ENCODE measurements at regions not wholly inside any gene's neighbourhood (a gene's known extent, or its start where the extent isn't known, plus 50 kb on each side); places are given as distances from the start of the nearest gene placed in this dataset.

GRCh38 chr1:80064524-80064923 lies 1058.0 kb upstream of the ADGRL4 start:
- H3K9me3 Mint-ChIP-seq, result no peaks in the 10 kb centered on the region
- H3K4me1 Mint-ChIP-seq, result peaks cover 12% of the 10 kb centered on the region
- Histone ChIP-seq H3K27ac (ENCODE audit: low read depth, low read length) (no peak overlapping the region), H3K9me3 (ENCODE audit: control insufficient read depth, low read length) (no peaks in the 10 kb centered on the region), H3K27me3 (ENCODE audit: control insufficient read depth, insufficient read depth, low read length, poor library complexity, severe bottlenecking) (no peaks in the 10 kb centered on the region), H3K36me3 (ENCODE audit: control insufficient read depth, insufficient read depth, low read length) (no peaks in the 10 kb centered on the region), H3K4me3 (ENCODE audit: low read length) (no peak overlapping the region), H3K4me1 (ENCODE audit: control insufficient read depth, insufficient read depth, low read length) (no peaks in the 10 kb centered on the region), H3K9ac (ENCODE audit: extremely low read depth, low read length, poor library complexity, severe bottlenecking) (no peak overlapping the region)
- no peak for TF ChIP-seq CTCF (conservative IDR thresholded peaks at IDR 0.05)
- 93% methylated on average over 2 of the region's 2 CpGs; no CpG with 5 or more reads in 1 of the 2 experiments for WGBS, 2 experiments (ENCODE audit: insufficient coverage in 1 of 2, insufficient read length in 1 of 2)
- H3K4me3 Mint-ChIP-seq, result no peak overlapping the region
- H3K36me3 Mint-ChIP-seq (ENCODE audit: low read depth), result peaks cover 3% of the 10 kb centered on the region
- no peak overlapping the region for H3K27ac Mint-ChIP-seq
- no peaks in the 10 kb centered on the region for H3K27me3 Mint-ChIP-seq (ENCODE audit: insufficient read depth)
- no peak for DNase-seq

GRCh38 chr1:80059940-80060339 lies 1053.4 kb upstream of the ADGRL4 start:
- no peak for TF ChIP-seq CTCF (conservative IDR thresholded peaks at IDR 0.05)
- H3K36me3 Mint-ChIP-seq (ENCODE audit: low read depth), result peaks cover 3% of the 10 kb centered on the region
- no peaks in the 10 kb centered on the region for H3K9me3 Mint-ChIP-seq

GRCh38 chr1:80056179-80056578 lies 1049.6 kb upstream of the ADGRL4 start:
- Mint-ChIP-seq H3K9me3 (peaks cover 17% of the 10 kb centered on the region), H3K27ac (no peak overlapping the region), H3K4me1 (peaks cover 3% of the 10 kb centered on the region), H3K4me3 (no peak overlapping the region), H3K36me3 (ENCODE audit: low read depth) (peaks cover 3% of the 10 kb centered on the region), H3K27me3 (ENCODE audit: insufficient read depth) (no peaks in the 10 kb centered on the region)
- no peak for TF ChIP-seq CTCF (conservative IDR thresholded peaks at IDR 0.05)
- no peaks in the 10 kb centered on the region for H3K4me1 ChIP-seq (ENCODE audit: control insufficient read depth, insufficient read depth, low read length)
- no peak overlapping the region for H3K9ac ChIP-seq (ENCODE audit: extremely low read depth, low read length, poor library complexity, severe bottlenecking)
- H3K4me3 ChIP-seq (ENCODE audit: low read length), result no peak overlapping the region
- no peaks in the 10 kb centered on the region for H3K9me3 ChIP-seq (ENCODE audit: control insufficient read depth, low read length)
- no peak for DNase-seq
- H3K27me3 ChIP-seq (ENCODE audit: control insufficient read depth, insufficient read depth, low read length, poor library complexity, severe bottlenecking), result no peaks in the 10 kb centered on the region
- no peaks in the 10 kb centered on the region for H3K36me3 ChIP-seq (ENCODE audit: control insufficient read depth, insufficient read depth, low read length)
- H3K27ac ChIP-seq (ENCODE audit: low read depth, low read length), result no peak overlapping the region

More at GRCh38 chr1:80059940-80060339, 1053.4 kb upstream of the ADGRL4 start:
- peak; percentile 38 for DNase-seq
- Histone ChIP-seq H3K4me1 (ENCODE audit: control insufficient read depth, insufficient read depth, low read length) (no peaks in the 10 kb centered on the region), H3K4me3 (ENCODE audit: low read length) (no peak overlapping the region), H3K27me3 (ENCODE audit: control insufficient read depth, insufficient read depth, low read length, poor library complexity, severe bottlenecking) (no peaks in the 10 kb centered on the region), H3K36me3 (ENCODE audit: control insufficient read depth, insufficient read depth, low read length) (no peaks in the 10 kb centered on the region), H3K9ac (ENCODE audit: extremely low read depth, low read length, poor library complexity, severe bottlenecking) (no peak overlapping the region), H3K27ac (ENCODE audit: low read depth, low read length) (no peak overlapping the region), H3K9me3 (ENCODE audit: control insufficient read depth, low read length) (no peaks in the 10 kb centered on the region)
- WGBS, 2 experiments (ENCODE audit: insufficient coverage in 1 of 2, insufficient read length in 1 of 2), result 75 to 86% methylated on average over 4 of the region's 4 CpGs
- Mint-ChIP-seq H3K4me3 (no peak overlapping the region), H3K27me3 (ENCODE audit: insufficient read depth) (no peaks in the 10 kb centered on the region), H3K4me1 (peaks cover 3% of the 10 kb centered on the region), H3K27ac (no peak overlapping the region)

Measured in endodermal cell (in vitro differentiated cells).